HG02885 (cell line): ENCODE measurements at regions not wholly inside any gene's neighbourhood (a gene's known extent, or its start where the extent isn't known, plus 50 kb on each side); places are given as distances from the start of the nearest gene placed in this dataset.
"Not testable (repeated sequence)": the region's sequence is repeated elsewhere in the genome, so short reads cannot be mapped to it uniquely, and the experiment has no call there.

Source experiments
- ATAC-seq: cut with Tn5 transposase; IDR thresholded peaks from one replicate; pipeline ENCODE4 v1.9.1; 2021; ENCODE audit warnings: mild to moderate bottlenecking; ENCODE audit not compliant: unreplicated experiment, poor library complexity

DNA sequence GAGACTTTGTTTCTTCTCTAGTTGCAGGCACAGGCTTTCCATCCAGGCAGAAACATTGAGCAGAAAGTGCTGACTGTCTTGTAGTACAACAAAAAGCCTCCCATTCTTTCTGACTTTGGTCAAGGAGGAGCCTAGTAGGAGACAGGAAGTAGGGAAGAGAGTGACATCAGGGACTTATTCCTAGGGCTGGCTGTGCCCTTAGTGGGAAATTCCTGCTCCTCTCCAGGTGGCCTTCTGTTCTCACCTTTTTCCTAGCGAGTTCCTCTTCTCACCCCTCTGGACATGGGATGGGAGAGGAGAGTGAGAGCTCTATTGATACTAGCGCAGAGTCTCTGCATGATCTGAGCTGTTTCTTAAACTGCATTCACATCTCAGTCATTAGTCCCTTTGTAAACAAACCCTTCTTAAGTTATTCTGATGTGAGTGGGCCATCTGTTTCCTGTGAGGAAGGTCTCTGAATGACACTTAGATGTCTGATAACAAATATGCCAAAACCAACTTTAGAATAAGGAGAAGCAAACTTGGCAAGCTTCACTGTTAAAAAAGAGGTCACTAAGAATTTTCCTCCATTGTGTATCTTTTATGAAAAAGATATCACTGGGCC is 455.0 kb downstream of the GJA1 start:
- ATAC-seq: no peak

DNA sequence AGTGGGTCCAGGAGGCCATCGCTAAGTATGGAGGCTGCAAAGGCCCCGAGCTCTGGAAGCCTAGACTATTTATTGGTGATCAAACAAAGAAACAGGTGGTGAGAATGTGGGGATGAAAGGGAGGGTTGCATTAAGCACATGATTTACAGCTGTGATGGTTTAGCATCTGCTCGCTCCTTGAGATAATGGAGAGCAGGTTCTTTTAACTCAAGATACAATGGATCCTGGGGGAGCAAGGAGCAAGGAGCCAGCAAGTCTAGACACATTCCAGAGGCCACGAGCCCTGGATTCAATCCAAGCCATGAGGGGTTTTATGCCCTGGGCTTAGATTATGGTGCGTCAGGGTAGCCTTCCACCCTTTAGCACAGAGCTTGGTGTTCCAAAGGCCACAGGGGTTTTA is 460.3 kb downstream of the GJA1 start:
- ATAC-seq: not testable (repeated sequence)

DNA sequence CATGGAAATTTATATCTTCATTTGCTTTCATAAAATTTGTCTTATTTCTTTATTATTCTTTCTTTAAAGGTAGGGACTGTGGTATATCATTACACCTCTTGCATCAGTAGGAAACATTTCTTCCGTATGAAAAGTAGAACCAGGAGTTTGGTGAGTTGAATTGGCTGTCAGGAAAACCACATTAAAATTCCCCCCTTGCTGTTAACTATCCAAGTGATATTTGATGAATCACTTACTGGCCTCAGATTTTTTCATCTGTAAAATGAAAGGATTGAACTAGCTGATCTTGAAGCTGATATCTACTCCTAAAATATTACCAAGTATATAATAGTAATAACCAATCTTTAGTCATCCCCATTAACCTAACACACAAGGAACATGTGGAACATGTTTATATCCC is 460.9 kb downstream of the GJA1 start:
- ATAC-seq: no peak

DNA sequence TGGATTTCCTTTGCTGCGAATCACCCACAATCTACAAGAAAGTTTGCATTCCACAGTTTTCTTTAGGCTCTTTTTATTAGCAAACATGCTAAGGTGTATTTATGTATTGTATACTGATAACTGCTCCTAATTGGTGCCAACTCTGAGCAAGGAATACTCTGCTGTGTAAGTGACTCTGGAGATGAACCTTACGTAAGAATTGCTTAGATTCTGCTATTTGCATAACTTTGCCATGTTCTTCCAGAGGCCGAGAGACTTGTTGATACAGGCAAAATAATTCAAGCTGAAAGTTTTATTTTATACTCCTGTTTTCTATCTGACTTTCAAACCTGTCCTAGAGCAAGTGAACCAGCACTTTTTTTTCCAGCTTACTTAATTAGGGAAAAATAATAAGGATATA is 461.3 kb downstream of the GJA1 start:
- no peak for ATAC-seq

DNA sequence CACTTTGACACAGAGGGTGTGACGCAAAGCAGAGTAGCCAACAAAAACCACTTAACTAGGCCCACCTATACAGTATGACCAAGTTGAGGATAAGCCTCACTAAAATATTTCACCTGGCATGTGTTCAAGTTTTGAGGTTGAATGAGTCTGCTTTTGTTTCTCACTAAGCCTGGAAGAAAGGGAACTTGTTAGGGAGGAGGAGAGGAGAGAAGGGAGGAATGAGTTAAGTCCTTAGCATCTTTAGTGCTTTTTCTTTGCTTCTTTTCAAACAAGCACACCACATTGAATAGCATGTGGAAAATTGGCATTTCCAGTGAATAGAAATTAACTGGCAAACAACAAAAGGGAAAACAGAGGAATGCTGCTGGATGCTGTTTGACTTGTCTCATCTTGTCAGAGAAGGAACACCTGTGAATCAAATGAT is 461.9 kb downstream of the GJA1 start:
- no peak for ATAC-seq

DNA sequence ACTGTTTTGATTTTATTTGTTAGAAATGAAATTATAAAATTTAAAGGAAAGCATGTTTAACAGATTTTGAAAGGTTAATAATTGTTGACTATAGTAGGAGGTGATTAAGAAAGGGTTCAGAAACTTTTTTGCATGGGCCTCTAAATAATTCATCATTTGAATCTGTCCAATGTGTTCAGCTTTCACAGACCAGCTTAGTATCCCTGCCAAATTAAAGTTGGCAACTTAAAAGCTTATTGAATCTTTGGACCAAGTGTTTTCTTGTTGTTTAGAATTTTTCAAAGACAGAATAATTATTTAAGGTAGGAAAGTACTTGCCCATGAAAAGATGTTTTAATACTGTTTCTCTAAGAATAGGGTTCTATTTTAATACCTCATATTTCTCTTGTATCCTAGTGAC is 466.0 kb downstream of the GJA1 start:
- no peak for ATAC-seq

DNA sequence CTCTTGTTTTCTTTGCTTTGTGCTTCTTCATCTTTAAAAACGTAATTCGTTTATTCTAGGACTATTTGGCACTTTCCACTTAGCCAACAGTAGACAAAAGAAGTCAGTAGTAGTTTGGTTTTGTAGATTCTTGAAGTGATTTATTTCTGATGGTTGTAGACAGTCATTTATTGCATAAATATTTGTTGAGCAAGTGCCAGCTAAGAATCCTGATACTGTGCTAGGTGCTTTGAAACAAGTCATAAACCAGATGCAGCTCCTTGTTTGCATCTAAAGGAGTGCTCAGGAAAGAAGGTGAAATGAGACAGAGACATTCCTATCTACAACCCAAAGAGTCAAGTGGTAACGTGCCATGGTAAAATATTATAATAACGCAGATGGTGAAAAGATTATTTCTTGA is 469.1 kb downstream of the GJA1 start:
- ATAC-seq: no peak

DNA sequence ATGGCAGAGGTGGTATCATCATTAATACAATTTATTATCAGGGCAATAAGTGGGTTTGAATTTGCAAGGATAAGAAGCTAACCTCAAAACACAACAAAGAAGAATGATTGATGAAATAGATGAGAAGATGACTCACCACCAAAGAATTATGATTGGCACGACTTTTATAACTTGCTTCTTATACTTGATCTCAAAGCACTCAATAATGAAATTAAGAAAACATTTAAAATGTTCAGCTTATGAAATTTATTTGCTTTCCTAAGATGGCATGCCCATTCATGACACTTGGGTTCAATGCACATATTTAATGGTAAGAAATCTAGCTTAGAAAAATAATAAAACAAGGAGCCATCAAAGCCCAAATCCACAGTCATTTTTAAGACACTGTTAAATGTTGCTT is 477.5 kb downstream of the GJA1 start:
- ATAC-seq: no peak

DNA sequence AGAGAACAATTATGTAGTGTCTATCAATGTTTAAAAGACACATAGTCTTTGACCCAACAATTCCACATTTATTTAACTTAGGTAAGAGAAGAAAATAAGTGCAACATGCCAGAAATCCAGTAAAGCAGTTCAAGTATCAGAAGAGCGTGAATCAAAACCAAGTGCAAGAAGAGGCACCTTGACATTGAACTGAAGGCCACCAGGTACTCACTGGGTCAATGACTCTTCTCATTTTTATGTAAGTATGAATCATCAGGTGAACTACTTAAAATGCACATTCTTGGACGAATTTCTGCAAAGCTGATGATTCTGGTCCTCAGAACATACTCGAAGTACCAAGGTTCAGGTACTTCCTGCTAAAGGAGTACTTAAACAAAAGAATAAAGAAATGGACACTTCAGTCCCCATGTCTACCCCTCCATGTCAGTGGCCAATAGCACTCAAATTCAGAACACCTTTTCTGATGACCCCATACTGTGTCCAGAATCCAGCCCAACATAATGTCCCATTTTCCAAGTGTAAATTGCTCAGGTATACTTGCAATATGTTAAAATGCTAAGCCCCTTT is 481.9 kb downstream of the GJA1 start:
- ATAC-seq: no peak

DNA sequence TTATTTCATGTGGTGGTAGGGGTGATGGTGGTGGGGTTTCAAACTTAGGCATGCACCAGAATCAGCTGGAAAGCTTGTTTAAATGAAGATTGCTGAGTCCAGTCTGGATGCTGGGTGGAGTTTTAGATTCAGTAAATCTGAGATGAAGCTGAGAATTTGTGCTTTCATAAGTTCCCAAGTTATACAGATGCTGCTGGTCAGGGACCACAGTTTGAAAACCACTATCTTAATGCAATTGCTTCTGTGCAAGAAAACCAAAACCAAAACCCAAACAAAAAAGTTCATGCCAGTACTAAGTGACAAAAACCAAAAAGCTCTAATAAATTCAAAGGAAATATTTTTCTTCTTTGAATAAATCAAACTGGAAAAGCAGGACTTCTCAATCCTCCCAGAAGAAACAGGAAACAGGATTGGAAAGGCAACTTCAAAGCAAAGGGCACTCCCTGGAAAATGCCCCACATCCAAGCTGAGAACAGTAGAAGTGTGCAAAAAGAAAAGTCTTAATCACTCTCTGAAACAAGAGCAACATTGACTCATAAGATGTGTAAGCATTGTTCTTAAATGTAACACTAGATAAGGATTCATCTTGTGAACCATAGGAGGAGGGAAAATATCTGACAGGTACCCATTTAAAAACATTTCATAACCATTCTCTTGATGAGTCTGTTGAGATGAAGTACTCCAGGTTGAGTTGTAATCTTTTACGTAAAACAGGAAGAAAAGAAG is 481.5 kb upstream of the HSF2 start:
- no peak for ATAC-seq

DNA sequence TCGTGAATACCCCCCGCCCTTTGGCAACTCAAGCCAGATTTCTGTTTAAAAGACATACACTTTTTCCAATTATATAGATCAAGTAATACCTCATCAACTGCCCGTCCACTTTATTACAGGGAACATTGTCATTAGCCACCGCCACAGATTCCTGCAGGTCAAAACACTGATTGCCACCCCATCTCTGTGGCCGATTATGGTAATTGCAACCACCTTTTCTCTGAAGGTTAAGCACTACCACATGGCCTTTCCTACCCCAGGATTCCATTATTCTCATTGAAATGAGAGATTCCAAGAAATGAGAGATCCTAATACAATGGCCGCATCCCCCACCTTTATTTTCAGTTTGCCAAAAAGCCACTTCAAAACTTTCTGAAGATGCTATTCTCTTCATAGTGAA is 478.8 kb upstream of the HSF2 start:
- ATAC-seq: no peak

DNA sequence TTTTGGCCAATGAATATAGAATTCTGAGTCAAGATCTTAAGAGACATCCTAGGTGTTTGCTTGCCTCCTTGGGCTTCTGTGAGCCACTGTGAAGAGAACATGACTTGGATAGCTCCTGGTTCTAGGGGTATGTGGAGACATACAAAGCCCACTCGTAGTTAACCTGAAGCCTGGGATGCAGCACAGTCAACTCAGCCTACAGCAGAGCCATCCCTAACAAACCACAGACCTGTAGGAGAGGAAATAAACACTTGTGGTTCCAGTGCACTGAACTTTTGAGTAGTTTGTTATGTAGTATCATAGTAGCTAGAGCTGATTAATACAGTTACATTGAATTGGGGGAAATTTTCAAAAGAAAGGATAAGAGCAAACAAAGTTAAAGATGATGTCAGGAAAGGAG is 474.4 kb upstream of the HSF2 start:
- ATAC-seq: no peak

DNA sequence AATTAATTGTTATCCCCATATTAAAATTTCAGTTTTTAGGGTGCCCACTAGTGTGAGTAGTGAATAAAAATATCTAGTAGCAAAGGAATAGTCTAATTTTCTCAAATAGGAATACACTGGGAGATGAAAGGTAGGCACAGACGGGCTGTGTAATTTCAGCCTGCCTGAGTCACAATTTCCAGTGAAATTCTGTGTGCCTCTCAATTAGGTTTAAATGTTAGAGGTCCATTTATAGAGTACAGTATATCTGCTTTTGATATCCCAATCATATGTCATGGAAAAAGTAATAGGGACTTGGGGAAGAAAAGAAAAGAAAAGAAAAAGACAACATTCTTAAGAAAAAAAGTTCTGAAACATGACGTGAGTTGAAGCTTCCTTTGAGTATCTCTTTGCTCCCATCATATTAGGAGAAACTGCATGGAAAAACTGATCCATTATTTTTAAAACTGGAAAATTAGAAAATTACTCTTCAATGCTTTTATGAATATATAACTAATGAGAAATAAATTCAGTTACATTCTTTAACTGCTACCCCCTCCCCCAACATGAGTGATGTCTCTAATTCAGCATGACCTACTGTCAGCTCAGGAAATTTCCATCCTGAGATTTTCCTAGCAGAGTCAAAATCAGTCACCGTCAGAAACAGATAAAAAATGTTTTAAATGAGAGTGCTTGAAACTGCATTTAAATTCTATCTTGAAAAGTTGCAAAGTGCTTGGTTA is 473.8 kb upstream of the HSF2 start:
- ATAC-seq: no peak

DNA sequence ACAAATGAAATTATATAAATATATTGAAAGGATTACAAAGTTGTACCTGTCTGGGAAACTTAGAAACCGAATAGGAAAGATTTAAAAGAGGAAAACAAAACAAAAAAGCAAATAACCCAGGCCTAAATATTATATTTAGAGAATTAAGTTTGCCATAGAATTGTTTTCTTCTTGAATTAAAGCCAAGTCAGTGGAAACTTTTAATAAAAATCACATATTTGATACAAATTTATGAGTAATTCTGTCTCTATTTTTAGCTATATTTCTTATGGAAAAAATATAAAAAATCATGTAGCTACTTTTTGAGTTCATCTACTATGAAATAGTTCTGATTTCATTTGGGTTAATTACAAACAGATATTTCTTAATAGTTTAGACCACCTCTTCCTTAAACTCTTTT is 470.2 kb upstream of the HSF2 start:
- ATAC-seq: no peak

DNA sequence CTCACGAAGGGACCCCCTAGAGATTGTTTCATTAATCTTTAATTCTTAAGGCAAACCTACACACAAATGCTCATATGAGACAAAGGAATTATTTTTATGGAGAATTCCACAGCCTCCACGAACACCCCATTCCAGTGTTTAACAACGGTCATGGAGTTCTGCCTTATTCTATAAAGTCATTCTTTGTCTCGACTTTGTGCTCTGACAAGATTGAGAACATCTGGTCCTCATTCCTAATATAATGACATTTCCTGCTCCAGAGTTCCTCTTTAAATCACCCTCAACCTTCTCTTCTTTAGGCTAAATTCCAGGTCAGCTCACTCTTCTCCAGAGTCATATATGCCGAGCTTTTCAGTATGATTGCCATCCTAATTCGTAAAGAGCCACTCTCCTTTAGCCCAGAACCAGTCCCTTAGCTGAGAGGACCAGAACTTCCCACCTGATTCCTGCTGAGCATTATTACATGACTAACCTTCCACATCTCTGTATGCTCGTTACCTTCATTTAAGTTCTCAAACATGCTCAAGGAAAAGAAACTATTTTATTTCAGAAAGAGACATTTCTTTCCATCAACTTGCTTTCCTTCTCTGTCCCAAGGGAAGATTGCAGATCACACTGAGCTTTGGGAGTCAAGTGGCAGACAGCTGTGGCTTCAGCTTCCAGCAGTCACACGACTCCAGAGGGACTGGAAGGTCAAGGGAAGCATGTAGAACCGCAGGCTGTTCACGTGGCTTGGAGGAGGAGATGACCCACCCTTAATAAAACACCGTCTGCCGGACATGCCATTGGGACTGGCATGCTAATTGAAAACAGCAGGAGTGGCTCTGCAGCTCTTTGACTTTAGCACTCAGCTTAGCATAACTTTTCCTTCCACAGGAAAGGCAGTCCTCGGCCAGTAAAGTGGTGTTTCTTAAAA is 467.1 kb upstream of the HSF2 start:
- no peak for ATAC-seq

DNA sequence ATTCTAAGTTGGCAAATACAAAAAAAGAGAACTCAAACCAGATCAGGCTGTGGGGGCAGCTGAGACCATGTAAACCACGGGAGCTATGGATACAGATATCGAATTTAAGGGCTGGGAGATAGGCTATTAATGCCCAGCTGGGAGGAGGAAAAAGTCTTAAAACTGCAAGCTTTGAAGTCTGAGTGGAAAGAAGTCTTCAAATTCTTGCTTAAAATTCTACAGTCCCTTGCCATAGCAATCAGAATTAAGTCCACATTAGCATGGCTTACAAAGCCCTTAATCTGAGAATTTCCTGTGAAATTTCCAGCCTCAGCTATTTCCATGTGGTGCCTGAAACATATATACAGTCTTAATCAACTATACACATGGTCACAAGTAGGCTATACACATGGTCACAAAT is 465.0 kb upstream of the HSF2 start:
- ATAC-seq: no peak

DNA sequence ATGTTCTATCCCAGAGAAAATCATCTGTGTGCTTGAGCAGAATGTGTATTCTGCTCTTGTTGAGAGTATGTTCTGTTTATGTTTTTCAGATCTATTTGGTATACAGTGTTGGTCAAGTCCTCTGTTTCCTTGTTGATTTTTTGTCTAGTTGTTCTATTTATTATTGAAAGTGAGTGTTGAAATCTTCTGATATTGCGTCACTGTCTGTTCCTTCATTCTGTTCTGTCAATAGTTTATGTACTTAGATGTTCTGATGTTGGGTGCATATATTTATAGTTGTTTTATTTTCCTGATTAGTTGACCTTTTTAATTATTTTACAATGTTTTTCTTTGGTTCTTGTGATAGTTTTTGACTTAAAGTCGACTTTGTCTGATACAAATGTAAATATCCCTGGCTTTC is 458.7 kb upstream of the HSF2 start:
- ATAC-seq: no peak

DNA sequence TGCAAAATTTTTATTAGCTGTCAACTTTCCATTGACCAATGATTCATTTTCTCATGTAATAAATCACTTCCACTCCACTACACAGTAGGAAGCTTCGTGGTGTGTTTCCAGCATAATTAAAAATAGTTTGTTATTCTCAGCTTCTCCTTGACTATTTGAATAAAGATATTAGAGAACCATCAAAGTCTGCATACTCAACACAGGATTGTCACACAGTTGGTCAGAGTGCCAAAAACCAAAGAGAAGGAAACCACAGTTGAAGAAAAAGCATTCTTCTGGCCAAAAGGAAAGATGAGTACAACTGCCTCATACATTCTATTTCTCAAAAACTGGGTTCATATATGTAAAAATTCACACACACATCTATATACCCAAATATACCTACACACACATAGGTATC is 455.1 kb upstream of the HSF2 start:
- no peak for ATAC-seq

DNA sequence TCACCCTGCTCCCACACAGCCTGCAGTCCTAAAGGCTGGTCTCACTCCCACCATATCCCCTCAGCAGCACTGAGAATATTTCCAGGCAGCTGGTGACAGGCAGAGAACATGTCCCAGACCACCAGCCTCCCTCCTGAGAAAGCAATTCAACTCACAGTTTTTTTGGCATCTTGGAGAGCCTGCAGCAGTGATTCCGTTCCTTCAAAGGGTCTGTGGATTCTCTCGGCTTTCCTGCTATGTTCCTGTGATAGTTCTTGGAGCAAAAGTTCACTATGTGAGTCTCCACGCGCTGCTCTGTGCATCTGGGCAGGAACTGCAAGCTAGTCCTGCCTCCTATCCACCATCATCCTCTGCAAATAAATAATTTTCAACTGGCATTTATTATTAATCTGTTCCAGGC is 448.3 kb upstream of the HSF2 start:
- ATAC-seq: no peak

DNA sequence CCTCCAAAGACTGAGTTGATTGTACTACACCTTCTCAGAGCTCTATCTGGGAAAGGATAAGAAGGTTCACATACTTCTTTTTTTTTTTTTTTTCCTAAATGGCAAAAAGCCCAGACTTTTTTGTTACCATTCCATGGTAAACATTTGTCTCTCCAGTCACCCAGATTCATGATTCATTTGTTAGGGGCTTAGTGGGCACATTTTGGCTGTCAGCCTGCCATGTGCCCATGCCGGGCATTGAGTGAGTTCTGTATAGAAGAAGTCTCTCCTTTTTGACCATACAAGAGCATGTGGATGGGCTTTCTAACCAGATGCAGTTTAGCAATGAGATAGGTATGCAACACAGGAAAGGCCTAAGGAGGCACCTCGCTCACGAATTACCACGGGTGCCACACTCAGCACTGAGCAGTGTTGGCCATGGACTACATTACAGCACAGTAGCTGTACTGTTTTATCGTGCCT is 447.5 kb upstream of the HSF2 start:
- ATAC-seq: no peak
